ENCODE measurements at regions not wholly inside any gene's neighbourhood (a gene's known extent, or its start where the extent isn't known, plus 50 kb on each side); places are given as distances from the start of the nearest gene placed in this dataset.
"Not testable (repeated sequence)": the region's sequence is repeated elsewhere in the genome, so short reads cannot be mapped to it uniquely, and the experiment has no call there.

DNA sequence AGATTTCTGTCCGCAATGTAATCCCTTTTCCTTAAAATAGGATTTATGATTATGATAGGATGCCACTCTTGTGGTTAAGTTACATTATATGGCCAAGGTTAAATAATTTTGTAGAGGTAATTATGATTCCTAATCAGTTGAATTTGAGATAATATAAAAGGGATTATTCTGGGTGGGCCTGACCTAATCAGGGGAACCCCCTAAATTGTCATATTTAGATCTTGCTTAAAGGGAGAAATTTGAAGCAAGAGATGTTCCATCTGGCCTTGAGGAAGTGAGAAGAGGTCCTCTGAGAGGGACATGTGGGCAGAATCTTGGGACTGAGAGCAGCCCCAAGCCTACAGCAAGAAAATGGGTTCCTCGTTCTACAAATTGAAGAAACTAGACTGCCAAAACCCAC is 1550.1 kb upstream of the TENM4 start:
- no peak for FAIRE-seq

DNA sequence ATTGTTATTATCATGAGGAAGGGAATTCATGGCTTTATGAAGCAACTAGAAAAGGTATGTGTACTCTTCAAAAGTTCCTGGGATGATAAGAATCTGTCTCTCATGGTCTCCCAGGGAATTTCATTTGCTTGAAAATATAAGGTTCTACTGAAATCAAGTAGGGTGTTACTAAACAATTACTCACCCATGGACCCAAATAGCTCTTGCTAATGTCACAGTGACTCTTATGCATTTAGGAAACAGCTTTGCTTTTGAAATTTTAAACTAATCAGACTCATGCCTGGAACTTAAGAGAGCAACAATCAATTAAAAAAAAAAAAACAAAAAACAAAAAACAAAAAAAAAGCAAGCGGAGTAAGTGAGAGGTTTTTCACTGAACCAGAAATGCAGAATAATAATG is 1546.3 kb upstream of the TENM4 start:
- no peak for FAIRE-seq

DNA sequence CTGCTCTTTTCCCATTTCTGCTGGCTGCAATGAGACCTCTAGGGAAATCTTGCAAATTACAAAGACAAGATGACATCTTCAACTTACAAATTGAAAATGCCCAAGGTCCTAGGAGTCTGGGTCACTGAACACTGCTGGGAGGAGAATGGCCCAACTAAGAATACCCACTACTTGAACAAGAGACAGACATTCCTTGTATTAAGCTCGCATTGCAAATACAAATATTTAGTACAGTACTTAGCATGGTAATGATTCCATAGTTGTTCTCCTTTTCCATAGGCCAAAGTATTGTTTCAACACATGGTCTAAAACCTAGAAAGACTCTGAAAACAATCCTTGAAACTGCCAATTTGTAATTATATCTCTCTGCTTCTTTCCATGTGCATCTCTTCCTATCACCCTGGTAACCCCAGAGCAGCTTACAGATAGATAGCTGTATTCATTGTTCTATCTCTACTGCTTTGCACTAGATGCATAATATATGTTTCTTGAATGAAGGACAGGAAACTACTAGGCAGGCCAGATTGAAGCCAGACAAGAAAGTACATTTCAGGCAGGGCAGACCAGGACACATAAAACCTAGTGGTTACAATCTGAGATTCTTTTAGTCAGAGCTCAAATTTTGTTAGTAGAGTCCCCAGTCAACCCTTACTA is 1545.7 kb upstream of the TENM4 start:
- FAIRE-seq = no peak

DNA sequence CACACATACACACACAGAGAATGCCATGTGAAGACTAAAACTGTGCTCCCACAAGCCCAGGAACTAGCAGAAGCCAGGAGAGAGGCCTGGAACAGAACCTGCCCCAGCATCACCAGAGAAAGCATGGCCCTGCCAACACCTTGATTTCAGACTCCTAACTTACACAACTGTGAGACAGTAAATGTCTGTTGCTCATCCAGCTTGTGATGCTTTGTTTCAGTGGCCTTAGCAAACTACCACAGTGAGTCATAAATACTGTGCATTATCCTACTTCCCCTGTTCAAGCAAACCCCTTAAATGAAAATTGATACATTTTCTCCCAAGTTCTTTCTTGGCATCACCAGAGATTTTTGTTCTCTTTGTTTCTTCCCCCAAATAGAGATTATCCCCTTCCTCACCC is 1539.4 kb upstream of the TENM4 start:
- FAIRE-seq = no peak

DNA sequence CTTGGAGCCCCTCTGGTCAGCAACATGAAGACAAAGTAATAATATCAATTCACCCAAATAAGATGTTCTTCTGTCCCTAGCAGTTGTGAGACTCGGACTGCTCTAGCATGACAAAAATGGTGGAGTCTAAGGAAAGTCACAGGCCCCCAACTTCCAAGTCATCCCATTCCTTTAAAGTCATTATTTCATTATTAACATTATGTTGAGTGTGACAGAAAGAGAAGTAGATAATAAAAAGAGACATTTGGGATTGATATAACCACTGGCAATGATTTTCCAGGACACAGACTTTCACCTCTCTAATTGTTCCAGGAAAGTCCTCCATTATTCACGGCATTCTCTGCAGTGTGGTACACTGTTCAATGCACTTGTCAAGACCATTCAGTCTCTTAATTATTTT is 1533.0 kb upstream of the TENM4 start:
- FAIRE-seq = no peak

DNA sequence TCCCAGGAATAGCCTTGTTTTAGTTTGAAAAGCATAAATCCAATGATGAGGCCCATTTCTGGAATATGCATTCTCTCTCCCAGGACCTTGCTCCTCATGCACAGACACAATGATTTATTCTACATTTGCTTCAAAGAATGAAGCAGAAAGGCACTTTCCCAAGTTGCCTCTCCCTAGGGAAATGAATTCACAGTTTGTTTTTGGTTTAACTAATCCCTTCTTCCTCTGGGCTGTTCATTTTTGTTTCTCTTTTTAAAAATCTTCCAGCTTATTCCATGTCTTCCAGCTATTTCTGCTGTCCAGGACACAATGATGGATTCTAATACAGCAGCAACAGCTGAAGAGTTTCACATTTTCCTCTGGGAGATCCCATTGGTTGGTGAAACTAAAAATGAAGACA is 1529.2 kb upstream of the TENM4 start:
- no peak for FAIRE-seq

DNA sequence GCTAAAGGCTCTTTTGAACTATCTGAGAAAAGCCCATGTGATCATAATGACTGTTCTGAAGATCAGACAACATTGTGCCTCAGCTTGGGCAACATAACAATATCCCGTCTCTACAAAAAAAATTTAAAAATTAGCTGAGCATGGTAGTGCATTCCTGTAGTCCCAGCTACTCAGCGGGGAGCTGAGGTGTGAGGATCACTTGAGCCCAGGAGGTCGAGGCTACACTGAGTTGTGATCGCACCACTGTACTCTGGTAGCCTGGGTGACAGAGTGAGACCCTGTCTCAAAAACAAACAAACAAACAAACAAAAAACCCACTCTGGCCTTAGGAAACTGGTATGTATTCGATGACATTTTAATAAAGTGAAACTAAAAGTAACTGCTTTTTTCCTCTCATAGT is 1526.8 kb upstream of the TENM4 start:
- FAIRE-seq = no peak

DNA sequence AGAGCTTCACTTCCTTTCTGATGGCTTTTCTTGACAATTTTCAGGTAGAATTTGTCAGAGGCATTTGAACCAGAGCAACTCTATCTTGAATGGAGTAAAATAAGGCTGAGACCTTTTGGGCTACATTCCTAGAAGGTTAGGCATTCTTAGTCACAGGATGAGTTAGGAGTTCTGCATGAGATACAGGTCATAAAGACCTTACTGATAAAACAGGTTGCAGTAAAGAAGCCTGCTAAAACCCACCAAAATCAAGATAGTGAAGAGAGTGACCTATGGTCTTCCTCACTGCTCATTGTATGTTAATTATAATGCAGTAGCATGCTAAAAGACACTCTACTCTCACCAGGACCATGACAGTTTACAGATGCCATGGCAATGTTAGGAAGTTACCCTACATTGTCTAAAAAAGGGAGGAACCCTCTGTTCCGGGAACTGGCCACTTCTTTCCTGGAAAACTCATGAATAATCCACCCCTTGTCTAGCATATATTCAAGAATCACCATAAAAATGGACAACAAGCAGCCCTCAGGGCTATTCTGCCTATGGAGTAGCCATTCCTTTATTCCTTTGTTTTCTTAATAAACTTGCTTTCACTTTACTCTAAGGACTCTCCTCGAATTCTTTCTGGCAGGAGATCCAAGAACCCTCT is 1519.7 kb upstream of the TENM4 start:
- FAIRE-seq = no peak

DNA sequence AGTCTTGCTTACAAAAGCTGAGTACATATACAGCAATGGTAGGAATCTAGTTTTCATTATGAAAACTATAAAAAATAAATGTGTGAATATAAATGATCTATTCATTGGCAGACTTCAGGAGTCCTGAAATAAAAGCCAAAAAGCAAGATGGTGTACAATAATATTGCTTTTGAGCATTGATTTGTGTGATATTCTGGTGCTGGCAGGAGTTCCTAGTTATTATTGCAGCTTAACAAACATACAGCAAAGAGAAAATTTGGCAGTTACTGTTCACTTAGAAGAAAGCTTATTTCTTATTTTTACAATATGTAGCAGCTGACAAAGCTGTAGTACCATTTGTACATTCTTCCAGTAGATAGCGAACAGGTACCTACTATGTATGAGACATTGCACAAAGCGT is 1518.9 kb upstream of the TENM4 start:
- FAIRE-seq = no peak

DNA sequence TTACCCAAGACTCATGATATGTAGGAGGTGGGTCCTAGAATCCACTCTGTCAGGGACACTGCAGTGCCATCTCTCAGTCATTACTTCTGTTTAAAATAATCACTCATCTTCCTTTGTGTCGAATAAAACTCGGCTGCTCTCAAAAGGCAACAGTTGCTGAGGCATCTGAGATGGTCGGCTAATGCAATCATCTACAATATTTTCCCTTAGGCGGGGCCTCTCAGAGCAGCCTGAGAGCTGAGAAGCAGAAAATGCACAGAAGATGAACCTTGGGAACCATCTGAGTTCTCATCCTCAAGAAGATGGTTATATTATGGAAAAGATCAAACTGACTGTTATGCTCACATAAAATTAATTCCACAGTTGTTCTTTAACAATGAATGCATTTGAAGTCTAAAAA is 1518.2 kb upstream of the TENM4 start:
- FAIRE-seq = no peak

DNA sequence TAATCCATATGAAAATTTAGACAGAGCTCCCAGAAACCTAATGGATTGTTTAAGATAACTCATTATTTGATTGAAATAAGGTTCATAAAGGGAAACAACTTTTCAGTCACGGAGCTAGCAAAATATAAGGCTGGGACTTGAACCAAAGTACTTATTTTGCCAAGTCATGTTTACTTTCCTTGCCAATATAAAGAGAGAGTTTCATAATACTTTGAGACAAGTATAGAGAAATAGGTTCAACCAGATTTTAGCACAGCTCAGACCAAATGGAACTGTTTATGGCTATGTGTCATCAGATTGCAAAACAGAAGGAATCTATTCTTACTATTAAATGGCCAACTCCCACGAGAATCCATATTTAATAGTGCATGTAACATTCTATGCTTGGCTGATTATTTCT is 1517.5 kb upstream of the TENM4 start:
- no peak for FAIRE-seq

DNA sequence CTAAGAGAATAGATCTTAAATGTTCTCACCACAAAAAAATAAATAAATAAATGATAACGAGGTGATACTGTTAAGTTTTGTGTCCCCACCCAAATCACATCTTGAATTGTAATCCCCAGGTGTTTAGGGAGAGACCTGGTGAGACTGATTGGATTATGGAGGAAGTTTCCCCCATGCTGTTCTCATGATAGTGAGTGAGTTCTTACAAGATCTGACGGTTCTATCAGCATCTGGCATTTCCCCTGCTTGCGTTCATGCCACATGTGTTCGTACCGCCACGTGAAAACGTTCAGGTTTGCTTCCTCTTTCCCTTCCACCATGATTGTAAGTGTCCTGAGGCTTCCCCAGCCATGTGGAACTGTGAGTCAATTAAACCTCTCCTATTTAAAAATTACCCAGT is 1514.8 kb upstream of the TENM4 start:
- no peak for FAIRE-seq

DNA sequence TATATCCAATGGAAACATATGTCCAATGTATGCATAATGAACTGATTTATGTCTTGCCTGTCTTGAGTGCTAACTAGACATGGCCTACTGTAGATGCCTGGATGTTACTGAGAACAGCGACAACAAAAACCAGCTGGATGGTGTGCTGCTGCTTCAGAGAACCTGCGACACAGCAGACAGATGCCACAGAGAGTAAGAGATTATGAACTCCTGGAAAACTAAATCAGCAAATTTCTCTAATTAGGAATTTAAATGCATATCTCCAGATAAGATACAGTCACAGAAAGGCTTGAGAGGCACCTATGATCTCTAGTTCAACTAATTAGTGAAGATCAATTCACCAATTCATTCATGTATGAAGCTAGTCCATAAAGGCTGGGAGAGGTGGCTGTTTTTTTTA is 1508.0 kb upstream of the TENM4 start:
- FAIRE-seq = no peak

DNA sequence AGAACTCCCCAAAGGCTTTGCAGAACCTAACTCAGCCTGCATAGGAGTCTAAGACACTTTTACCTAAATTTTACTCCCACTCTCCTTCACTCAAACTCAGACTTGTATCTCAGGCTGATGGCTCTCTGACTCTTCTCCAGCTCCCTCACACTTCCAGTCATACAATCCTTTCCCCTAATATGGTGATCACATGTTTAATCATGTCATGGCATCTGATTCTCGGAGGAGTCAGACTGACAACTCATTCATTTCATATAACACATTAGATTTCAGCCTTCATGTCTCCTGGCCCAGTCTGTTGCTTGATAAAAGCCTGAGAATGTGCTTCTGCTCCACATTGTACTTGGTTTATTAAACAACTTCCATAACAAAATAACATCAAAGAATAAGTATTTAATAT is 1503.9 kb upstream of the TENM4 start:
- FAIRE-seq = no peak

DNA sequence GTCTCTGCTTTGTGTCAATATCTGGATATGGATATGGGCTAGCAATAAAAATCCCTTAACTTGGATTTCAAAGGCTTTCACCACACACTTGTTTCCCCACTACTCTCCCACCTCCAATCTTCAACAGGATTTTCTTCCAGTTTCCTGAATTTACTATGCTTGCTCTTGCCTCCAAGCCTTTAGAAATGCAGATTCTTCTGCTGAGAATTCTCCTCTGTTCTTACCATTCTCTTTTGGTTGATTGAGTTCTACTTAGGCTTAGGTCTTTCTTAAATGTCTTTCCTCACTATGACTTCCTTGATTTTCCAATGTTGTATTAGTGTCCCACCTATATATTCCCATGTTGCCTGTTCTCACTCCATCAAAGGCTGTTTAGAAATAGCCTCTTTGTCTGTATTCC is 1502.4 kb upstream of the TENM4 start:
- FAIRE-seq = no peak

DNA sequence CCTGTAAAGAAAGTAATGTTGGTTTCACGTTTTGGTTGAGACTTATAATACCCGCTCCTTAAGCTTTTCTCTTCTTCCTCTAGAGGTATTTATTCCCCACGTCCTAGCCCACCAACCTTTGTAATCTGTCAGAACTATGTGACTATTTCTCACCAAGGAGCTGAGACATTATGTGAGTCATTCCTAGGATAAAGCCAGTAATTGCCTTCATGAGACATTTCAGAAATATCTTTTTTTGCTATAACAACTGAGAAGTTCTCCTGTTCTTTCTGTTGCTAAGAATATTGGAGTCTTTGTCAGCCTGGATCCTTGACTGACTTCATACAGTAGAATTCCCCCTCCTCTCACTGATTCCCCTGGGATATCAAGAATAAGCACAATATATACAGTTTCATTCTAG is 1497.0 kb upstream of the TENM4 start:
- no peak for FAIRE-seq

DNA sequence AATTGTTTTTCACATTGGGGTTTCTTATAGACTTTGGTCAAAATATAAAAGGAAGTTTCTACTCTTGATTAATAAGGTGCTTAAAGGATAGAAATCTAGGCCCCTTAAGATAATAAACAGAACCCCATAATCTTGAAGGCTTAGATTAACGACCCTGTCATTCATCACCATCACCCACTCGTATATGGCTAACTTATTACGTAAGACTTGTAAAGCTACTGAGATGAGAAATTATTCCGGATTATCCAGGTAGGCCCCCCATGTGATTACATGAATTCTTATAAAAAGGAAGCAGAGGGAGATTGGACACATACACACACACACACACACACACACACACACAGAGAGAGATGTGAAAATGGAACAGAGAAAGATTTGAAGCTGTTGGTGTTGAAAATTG is 1489.2 kb upstream of the TENM4 start:
- no peak for FAIRE-seq

DNA sequence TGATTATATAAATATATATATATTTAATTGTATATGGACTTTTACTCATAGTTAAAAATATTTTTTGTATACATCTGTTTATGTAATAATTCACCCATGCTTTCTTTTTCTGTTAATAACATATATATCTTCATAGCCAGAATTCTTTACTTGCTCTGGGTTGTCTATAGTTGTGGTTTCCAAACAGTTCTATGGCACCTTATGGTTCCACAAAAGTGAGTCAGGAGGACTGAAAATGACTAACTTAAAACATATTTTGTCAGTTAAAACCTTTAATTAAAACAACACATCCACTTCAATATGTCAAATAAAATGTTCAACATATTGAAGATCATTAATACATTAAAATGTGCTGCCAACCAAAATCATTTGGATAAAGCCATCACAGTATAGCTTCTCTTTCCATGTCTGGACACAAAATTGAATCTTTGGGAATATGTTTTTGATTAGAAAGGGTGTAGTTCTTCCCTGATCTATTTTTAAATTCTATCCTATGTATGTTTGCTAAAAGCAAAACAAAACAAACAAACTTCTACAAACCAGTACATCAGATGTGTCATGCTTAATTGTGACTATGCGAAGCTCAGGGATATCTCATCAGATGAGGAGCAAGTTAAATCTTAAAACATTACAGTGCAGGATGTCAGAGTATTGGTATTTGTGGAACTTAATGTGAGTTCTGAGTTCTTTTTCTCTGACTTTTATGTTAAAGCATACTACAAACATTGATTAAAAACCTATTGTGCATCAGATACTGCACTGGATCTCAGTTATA is 1488.4 kb upstream of the TENM4 start:
- FAIRE-seq = no peak

DNA sequence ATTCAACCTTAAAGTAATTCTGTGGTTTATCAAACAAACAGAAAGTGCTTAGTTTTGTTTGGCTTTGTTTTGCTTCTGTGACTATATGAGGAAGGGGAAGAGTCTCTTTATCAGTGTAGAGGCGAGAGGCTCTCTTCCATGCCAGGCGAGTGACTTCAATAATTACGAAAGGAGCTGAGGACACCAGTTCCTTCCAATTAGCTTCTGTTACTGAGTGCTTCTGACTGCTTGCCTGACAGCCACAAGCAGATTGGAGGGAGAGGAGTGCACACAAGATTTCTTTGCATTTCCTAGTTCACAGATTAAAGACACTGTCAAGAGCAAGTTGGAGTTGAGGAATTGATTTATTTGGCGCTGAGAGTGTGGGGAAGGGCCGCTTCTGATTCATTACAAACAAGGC is 1484.5 kb upstream of the TENM4 start:
- no peak for FAIRE-seq

DNA sequence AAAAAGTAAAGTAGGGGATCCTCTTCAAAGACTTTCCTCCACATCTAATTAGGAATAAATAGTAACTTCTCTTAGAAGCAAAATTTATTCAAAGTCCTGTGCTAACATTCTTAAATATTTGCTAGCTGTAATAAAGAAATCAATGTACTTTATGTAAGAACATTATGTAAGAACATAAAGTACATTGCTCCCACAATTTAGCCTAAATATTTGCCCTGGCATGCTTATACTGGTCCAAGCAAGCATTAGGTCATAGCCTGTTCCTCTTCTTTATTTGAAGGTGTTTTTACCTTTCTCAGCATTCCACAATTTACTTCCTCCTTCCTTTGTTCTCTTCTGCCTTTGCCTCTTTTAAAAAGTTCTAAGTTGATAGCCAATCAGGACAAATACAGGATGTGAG is 1480.5 kb upstream of the TENM4 start:
- FAIRE-seq = not testable (repeated sequence)

DNA sequence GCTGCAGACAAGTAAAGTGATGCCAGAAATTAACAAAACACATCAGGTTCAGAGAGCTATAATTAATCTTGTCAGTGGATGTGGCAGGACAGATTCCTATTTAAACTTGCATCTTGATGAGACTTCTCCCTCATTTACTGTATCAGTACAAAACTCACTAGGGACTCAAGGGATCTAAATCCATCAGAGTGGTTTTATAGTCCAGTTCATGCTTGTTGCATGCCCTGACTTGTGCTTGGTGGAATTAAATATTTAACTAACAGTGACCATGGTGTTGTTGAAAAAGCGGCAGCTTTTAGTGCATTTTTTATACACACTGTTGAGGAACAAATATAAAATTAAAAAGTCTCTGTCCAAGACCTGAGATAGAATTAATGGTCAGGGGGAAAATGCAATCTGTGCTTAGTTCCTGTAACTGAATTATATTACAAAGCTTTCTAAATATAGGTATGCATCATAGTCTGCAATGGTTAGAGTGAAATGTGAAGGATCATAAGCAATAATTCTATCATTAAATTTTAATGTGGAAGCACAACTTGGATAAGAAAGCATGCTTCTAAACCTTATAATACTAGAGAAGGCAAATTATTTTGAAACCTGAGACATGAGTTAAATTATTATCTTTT is 1475.5 kb upstream of the TENM4 start:
- FAIRE-seq = no peak

DNA sequence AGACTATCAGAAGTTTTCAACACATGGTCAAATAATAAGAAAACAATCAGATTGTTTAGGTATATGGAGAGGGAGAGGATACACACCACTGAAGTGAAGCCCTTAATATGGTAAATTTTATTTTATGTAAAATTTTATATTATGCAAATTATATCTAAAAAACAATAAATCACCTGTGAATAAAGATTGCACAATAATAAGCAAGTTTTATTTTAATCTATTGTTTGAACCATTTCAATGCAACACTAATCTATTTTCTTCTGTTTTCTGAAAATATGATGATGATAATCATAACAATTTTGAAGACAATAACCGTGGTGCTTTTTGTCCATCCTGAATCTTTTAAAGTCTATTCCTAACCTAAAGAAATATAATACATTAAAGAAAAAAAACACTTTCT is 1473.5 kb upstream of the TENM4 start:
- FAIRE-seq = no peak

DNA sequence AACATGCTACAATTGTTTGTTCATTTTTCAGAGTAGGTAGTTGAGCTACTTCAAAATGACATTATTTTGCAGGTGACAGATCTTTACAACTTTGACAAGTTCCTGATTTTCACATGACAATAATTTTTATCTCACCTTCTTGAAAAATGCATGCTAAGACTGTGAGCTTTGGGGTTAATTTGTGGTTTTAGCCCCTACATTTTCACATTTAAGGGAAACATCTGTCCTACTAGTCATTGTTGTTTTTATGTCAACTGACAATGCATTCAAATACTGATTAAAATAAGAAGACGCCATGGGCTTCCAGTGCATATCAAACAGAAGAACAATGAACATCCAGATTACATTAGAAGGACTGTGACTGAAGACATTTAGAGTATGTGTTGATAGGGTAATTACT is 1470.8 kb upstream of the TENM4 start:
- no peak for FAIRE-seq

DNA sequence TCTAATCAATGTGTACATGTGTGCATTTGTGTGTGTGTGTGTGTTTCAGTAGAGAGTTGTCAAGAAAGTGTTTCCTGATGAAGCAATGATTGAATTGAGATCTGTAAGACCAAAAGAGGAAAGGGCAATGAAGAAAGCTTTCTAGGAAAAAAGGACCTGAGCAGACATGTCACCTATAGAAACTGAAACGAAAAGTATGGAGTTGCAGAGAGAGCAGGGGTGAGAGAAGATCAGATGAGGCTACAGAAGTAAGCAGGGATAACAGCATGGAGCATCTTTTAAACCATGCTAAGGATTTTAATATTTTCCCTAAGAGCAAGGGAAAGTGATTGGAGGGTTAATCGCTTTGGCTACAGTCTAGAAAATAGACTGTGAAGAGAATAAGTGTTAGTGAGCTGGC is 1459.4 kb upstream of the TENM4 start:
- FAIRE-seq = no peak

All from TTC549 (cell line).